ENCODE measurements at regions not wholly inside any gene's neighbourhood (a gene's known extent, or its start where the extent isn't known, plus 50 kb on each side); places are given as distances from the start of the nearest gene placed in this dataset.

DNA sequence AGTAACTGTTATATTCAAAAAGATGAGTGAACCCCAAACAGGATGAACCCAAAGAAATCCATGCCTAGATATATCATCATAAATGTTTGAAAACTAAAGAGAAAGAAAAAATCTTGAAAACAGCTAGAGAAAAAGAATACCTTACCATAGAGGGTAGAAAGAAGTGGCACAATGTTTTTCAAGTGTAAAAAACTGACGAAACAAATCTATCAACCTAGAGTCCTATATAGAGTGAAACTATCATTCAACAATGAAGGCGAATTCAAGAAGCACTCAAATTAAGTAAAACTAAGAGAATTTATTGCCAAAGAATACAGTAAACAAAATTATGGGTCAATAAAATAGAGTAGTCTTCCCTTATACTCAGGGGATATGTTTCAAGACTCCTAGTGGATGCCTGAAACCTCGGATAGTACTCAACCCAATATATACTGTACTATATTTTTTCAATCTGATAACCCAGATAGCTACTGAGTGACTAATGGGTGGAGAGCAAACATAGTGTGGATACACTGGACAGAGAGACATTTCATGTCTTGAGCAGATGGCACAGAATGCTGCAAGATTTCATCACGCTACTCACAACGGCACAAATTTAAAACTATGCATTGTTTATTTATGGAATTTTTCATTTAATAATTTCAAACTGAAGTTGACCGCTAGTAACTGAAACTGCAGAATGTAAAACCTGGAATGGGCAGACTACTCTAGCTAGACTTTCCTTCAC, 52.6 kb upstream of the TMEM106B start:
- H3K4ac ChIP-seq (ENCODE audit: low read depth, low read length): no peak overlapping the region
- Mint-ChIP-seq H3K27me3 (ENCODE audit: low read depth) (no peaks in the 10 kb centered on the region), H3K4me3 (no peak overlapping the region), H3K36me3 (ENCODE audit: insufficient read depth in 1 of 3, low read depth in 3 of 3) (no peaks in the 10 kb centered on the region), H3K9me3 (no peaks in the 10 kb centered on the region), H3K4me1 (no peaks in the 10 kb centered on the region), H3K27ac (no peak overlapping the region; a peak in 1 of 7 replicates)
- WGBS (ENCODE audit: extremely low coverage, insufficient read length, low lambda C conversion rate): no CpG with 5 or more reads among the region's 6 CpGs
- no peak overlapping the region for H4K5ac ChIP-seq (ENCODE audit: insufficient read length, low read depth, low read length)
- no peaks in the 10 kb centered on the region for H3K9me3 ChIP-seq (ENCODE audit: control insufficient read depth, low read depth, low read length)
- H2AK5ac ChIP-seq (ENCODE audit: insufficient read length, low read length): no peak overlapping the region
- no peaks in the 10 kb centered on the region for H3K79me2 ChIP-seq (ENCODE audit: insufficient read depth, low read length)
- no peak overlapping the region for H3K9ac ChIP-seq (ENCODE audit: extremely low read depth, insufficient read length, low read length)
- DNase-seq: no peak
- no peak overlapping the region for H2BK5ac ChIP-seq (ENCODE audit: insufficient read length, low read length)
- H2BK120ac ChIP-seq (ENCODE audit: low read depth, low read length, poor library complexity, severe bottlenecking): no peak overlapping the region
- no peaks in the 10 kb centered on the region for H3K27me3 ChIP-seq (ENCODE audit: insufficient read depth, low read length)
- no peak overlapping the region for H4K8ac ChIP-seq (replicated peaks; ENCODE audit: insufficient read length, low read depth, low read length)
- no peak overlapping the region for H3K23ac ChIP-seq (ENCODE audit: insufficient read length, low read depth, low read length)
- H2BK12ac ChIP-seq (ENCODE audit: insufficient read length, low read depth, low read length): no peak overlapping the region
- no peak overlapping the region for H3K18ac ChIP-seq (ENCODE audit: insufficient read length, low read depth, low read length)
- H3K27ac ChIP-seq (ENCODE audit: insufficient read length, low read depth, low read length): no peak overlapping the region
- no peaks in the 10 kb centered on the region for H3K4me1 ChIP-seq (ENCODE audit: insufficient read depth, low read length)
- no peaks in the 10 kb centered on the region for H3K79me1 ChIP-seq (ENCODE audit: insufficient read depth, low read depth, low read length, poor library complexity, severe bottlenecking)
- H4K20me1 ChIP-seq (ENCODE audit: control insufficient read depth, insufficient read depth, insufficient read length): no peaks in the 10 kb centered on the region
- TF ChIP-seq, protein P1, sequence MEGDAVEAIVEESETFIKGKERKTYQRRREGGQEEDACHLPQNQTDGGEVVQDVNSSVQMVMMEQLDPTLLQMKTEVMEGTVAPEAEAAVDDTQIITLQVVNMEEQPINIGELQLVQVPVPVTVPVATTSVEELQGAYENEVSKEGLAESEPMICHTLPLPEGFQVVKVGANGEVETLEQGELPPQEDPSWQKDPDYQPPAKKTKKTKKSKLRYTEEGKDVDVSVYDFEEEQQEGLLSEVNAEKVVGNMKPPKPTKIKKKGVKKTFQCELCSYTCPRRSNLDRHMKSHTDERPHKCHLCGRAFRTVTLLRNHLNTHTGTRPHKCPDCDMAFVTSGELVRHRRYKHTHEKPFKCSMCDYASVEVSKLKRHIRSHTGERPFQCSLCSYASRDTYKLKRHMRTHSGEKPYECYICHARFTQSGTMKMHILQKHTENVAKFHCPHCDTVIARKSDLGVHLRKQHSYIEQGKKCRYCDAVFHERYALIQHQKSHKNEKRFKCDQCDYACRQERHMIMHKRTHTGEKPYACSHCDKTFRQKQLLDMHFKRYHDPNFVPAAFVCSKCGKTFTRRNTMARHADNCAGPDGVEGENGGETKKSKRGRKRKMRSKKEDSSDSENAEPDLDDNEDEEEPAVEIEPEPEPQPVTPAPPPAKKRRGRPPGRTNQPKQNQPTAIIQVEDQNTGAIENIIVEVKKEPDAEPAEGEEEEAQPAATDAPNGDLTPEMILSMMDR (conservative IDR thresholded peaks at IDR 0.05): no peak
- H2AFZ ChIP-seq (ENCODE audit: low read length): no peak overlapping the region
- H3K4me2 ChIP-seq (ENCODE audit: insufficient read depth, insufficient read length, low read length): no peak overlapping the region
- H2BK15ac ChIP-seq (ENCODE audit: low read depth, low read length): no peak overlapping the region
- H3K23me2 ChIP-seq (ENCODE audit: insufficient read length, low read depth, low read length, poor library complexity, severe bottlenecking): no peaks in the 10 kb centered on the region
- no peak overlapping the region for H3K14ac ChIP-seq (ENCODE audit: insufficient read depth, low read length)
- no peak overlapping the region for H2BK20ac ChIP-seq (ENCODE audit: low read depth, low read length, poor library complexity, severe bottlenecking)
- H3T11ph ChIP-seq (ENCODE audit: low read length): no peak overlapping the region
- no peak overlapping the region for H4K91ac ChIP-seq (ENCODE audit: insufficient read length, low read depth, low read length)
- H3K56ac ChIP-seq (ENCODE audit: insufficient read length, low read depth, low read length): no peak overlapping the region

Measured in H9 (cell line).